ENCODE measurements at regions not wholly inside any gene's neighbourhood (a gene's known extent, or its start where the extent isn't known, plus 50 kb on each side); places are given as distances from the start of the nearest gene placed in this dataset.

GRCh38 chrX:63408050-63408449, 56.9 kb upstream of the SPIN4 start:
- no peaks in the 10 kb centered on the region for H3K9me2 ChIP-seq (replicated peaks; ENCODE audit: low read depth, low read length)
- H3K4me1 ChIP-seq (ENCODE audit: insufficient read depth, low read length, poor library complexity, severe bottlenecking) = no peaks in the 10 kb centered on the region
- H3K36me3 ChIP-seq (ENCODE audit: insufficient read depth, low read length) = no peaks in the 10 kb centered on the region
- no peaks in the 10 kb centered on the region for H3K79me2 ChIP-seq (ENCODE audit: insufficient read depth, low read length)
- H3F3A ChIP-seq (ENCODE audit: low read depth) = no peaks in the 10 kb centered on the region
- H3K9me3 ChIP-seq (ENCODE audit: insufficient read depth, low read depth, low read length) = no peaks in the 10 kb centered on the region
- H3K4me2 ChIP-seq (ENCODE audit: low read depth, low read length, poor library complexity, severe bottlenecking) = no peak overlapping the region
- H3K4me3 ChIP-seq (ENCODE audit: low read length, poor library complexity, severe bottlenecking) = no peak overlapping the region
- TF ChIP-seq CTCF (conservative IDR thresholded peaks at IDR 0.05; ENCODE audit: low read length) = no peak
- TF ChIP-seq EZH2phosphoT487 (IDR thresholded peaks at IDR 0.05; ENCODE audit: borderline replicate concordance) = no peak
- H3K27me3 ChIP-seq (ENCODE audit: insufficient read depth, low read length, poor library complexity, severe bottlenecking) = no peaks in the 10 kb centered on the region
- no peak overlapping the region for H3K9ac ChIP-seq (ENCODE audit: low read depth, low read length, poor library complexity, severe bottlenecking)
- no peaks in the 10 kb centered on the region for H4K20me1 ChIP-seq (ENCODE audit: insufficient read depth, low read length, poor library complexity, severe bottlenecking)
- H2AFZ ChIP-seq (ENCODE audit: low read length) = no peak overlapping the region

GRCh38 chrX:63404332-63404731, 53.2 kb upstream of the SPIN4 start:
- H3K9ac ChIP-seq (ENCODE audit: low read depth, low read length, poor library complexity, severe bottlenecking) = no peak overlapping the region
- no peaks in the 10 kb centered on the region for H3K27me3 ChIP-seq (ENCODE audit: insufficient read depth, low read length, poor library complexity, severe bottlenecking)
- H3K4me2 ChIP-seq (ENCODE audit: low read depth, low read length, poor library complexity, severe bottlenecking) = no peak overlapping the region
- H3F3A ChIP-seq (ENCODE audit: low read depth) = no peaks in the 10 kb centered on the region
- H3K9me3 ChIP-seq (ENCODE audit: insufficient read depth, low read depth, low read length) = no peaks in the 10 kb centered on the region
- no peak overlapping the region for H2AFZ ChIP-seq (ENCODE audit: low read length)
- no peak overlapping the region for H3K4me3 ChIP-seq (ENCODE audit: low read length, poor library complexity, severe bottlenecking)
- no peaks in the 10 kb centered on the region for H3K9me2 ChIP-seq (replicated peaks; ENCODE audit: low read depth, low read length)
- TF ChIP-seq CTCF (conservative IDR thresholded peaks at IDR 0.05; ENCODE audit: low read length) = no peak
- TF ChIP-seq EZH2phosphoT487 (IDR thresholded peaks at IDR 0.05; ENCODE audit: borderline replicate concordance) = no peak
- H3K36me3 ChIP-seq (ENCODE audit: insufficient read depth, low read length) = no peaks in the 10 kb centered on the region
- no peaks in the 10 kb centered on the region for H4K20me1 ChIP-seq (ENCODE audit: insufficient read depth, low read length, poor library complexity, severe bottlenecking)
- H3K79me2 ChIP-seq (ENCODE audit: insufficient read depth, low read length) = no peaks in the 10 kb centered on the region
- no peaks in the 10 kb centered on the region for H3K4me1 ChIP-seq (ENCODE audit: insufficient read depth, low read length, poor library complexity, severe bottlenecking)

- no peaks in the 10 kb centered on the region for H3K36me3 ChIP-seq (ENCODE audit: insufficient read depth, low read length)
- no peak for TF ChIP-seq CTCF (conservative IDR thresholded peaks at IDR 0.05; ENCODE audit: low read length)
- TF ChIP-seq EZH2phosphoT487 (IDR thresholded peaks at IDR 0.05; ENCODE audit: borderline replicate concordance) = no peak
- no peaks in the 10 kb centered on the region for H3K79me2 ChIP-seq (ENCODE audit: insufficient read depth, low read length)
- no peak overlapping the region for H2AFZ ChIP-seq (ENCODE audit: low read length)
- H4K20me1 ChIP-seq (ENCODE audit: insufficient read depth, low read length, poor library complexity, severe bottlenecking) = no peaks in the 10 kb centered on the region
- H3F3A ChIP-seq (ENCODE audit: low read depth) = no peaks in the 10 kb centered on the region
- H3K9me3 ChIP-seq (ENCODE audit: insufficient read depth, low read depth, low read length) = no peaks in the 10 kb centered on the region
- no peak overlapping the region for H3K9ac ChIP-seq (ENCODE audit: low read depth, low read length, poor library complexity, severe bottlenecking)
- no peak overlapping the region for H3K4me3 ChIP-seq (ENCODE audit: low read length, poor library complexity, severe bottlenecking)
- no peaks in the 10 kb centered on the region for H3K4me1 ChIP-seq (ENCODE audit: insufficient read depth, low read length, poor library complexity, severe bottlenecking)
- H3K4me2 ChIP-seq (ENCODE audit: low read depth, low read length, poor library complexity, severe bottlenecking) = no peak overlapping the region
- no peaks in the 10 kb centered on the region for H3K9me2 ChIP-seq (replicated peaks; ENCODE audit: low read depth, low read length)
- no peaks in the 10 kb centered on the region for H3K27me3 ChIP-seq (ENCODE audit: insufficient read depth, low read length, poor library complexity, severe bottlenecking)
Observed at GRCh38 chrX:63402106-63402505, 51.0 kb upstream of the SPIN4 start.
